ENCODE measurements at regions not wholly inside any gene's neighbourhood (a gene's known extent, or its start where the extent isn't known, plus 50 kb on each side); places are given as distances from the start of the nearest gene placed in this dataset.

DNA sequence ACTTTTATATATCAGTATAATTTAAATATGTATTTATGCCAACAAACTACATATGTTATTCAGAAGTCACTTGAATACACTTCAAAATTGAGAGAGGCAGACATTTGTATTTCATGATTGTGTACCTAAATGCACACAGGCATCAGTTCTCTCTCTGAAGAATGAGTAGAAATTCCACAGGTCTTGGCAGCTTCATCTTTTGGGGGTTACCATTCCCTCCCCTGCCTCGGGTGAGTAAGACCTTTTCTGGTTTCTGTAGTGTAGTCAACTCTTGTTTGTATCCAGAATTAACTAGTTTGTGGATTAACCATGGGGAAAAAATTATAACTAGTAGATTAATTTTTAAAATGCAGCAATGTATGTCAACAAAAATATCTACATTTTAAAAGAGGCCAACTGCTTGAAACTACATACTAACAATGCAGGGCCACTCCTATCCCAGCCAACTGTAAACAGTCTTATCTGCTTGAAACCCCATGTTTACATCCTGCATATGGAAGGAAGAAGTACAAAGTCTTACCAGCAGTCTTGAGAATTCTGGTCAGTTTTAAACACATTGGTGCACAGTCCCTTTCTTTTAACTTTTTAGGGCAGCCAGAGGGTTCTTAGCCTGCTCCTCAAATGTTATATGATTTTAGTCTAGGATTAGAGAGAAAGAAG lies 339.6 kb upstream of the KIF2A start:
- no peak for DNase-seq (ENCODE audit: low spot score)

DNA sequence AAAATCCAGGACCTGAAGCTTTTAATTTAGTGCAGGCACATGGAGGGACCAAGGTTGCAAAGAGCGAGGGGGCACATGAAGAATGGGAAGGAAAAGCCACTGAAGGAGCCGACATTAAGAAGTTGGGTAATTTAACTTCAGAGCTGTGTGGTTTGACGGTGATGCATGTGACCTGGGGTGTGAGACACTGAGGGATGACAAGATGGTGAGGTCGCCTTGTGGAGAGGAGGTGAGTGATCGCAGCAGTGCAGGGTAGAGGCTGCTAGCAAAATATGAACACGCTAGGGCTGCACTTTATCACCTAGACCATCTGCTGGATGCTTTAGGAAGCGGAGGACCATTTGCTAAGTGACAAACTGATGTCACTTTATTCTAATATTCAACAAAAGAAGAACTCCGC lies 339.0 kb upstream of the KIF2A start:
- DNase-seq (ENCODE audit: low spot score): no peak

DNA sequence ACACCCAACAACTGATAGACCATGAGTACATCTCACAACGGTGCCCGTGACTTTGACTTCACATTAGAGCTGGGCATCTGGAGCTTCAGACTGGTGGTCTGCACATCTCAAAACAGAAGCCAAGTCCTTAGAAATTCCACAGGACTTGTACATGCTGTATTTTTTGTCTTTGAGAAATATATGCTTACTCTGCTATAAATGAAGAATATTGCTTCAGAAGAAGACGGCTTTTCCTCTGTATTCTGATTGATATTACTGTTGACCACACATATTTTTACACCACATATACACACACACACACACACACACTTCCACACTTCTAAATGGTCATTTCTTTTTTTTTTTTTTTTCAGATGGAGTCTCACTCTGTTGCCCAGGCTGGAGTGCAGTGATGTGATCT lies 338.3 kb upstream of the KIF2A start:
- DNase-seq (ENCODE audit: low spot score): no peak

- DNase-seq (ENCODE audit: low spot score): no peak
Observed at GRCh38 chr5:61969347-61969746, 336.7 kb upstream of the KIF2A start.

GRCh38 chr5:61969755-61970154 lies 336.3 kb upstream of the KIF2A start:
- DNase-seq (ENCODE audit: low spot score): no peak

GRCh38 chr5:61970218-61970617 lies 335.8 kb upstream of the KIF2A start:
- no peak for DNase-seq (ENCODE audit: low spot score)

DNA sequence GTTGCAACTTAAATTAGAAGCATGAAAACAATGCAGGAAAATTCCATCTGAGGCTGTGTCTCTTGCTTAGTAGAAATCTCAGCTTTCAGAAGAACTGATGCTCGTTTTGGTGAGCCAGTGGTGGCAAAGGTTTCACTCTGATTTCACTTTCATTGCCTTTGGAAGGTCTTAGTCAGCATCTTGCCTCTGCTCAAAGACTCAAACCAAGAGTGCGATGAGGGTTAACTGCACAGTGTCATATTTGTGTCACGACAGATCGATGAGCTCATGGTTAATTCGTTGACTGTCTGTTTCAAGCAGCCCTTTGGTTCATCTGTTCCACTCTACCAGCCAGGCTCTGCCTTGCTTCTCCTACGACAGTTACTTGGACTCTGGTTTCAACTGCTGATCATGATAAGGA lies 331.3 kb upstream of the KIF2A start:
- DNase-seq (ENCODE audit: low spot score): no peak

DNA sequence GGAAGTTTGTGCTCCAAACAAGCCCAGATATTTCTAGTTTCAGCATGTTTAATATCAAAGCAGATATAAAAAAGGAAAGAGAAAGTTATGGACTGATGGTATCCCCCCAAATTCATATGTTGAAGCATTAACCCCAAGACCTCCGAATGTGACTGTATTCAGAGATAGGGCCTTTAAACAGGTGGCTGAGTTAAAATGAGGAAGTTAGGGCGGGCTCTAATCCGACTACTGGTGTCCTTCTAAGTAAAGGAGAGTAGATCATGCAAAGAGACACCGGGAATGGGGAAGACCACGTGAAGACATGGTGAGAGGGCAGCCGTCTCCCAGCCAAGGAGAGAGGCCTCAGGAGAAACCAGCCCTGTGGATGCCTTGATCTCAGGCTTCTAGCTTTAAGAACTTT lies 324.1 kb upstream of the KIF2A start:
- no peak for DNase-seq (ENCODE audit: low spot score)

GRCh38 chr5:61991430-61991829 lies 314.6 kb upstream of the KIF2A start:
- no peak for DNase-seq (ENCODE audit: low spot score)

DNA sequence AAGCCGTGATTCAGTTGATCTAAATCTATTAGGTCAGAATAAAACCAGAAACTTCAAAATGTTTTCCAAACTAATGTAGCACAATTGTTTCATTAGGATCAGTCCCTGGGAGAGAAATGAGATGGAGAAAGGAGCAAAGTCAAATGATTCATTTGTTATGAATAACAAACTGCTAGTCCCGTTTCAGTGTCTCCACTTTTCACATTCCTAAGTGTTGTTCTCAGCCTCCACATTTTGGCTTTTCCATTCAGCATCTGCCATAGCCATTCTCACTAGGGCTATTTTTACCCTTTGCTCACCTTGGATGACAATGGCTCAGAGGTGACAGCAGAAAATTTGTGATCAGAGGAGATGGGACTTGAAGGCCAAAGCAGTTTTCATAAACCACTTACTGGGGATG lies 314.1 kb upstream of the KIF2A start:
- DNase-seq (ENCODE audit: low spot score): no peak

GRCh38 chr5:61993295-61993927 lies 312.6 kb upstream of the KIF2A start:
- no peak for DNase-seq (ENCODE audit: low spot score)

- no peak for DNase-seq (ENCODE audit: low spot score)
Observed at GRCh38 chr5:61994171-61994570, 311.8 kb upstream of the KIF2A start.

- DNase-seq (ENCODE audit: low spot score): no peak
Observed at GRCh38 chr5:61995486-61995885, 310.5 kb upstream of the KIF2A start.

GRCh38 chr5:61999371-61999770 lies 306.6 kb upstream of the KIF2A start:
- DNase-seq (ENCODE audit: low spot score): no peak

DNA sequence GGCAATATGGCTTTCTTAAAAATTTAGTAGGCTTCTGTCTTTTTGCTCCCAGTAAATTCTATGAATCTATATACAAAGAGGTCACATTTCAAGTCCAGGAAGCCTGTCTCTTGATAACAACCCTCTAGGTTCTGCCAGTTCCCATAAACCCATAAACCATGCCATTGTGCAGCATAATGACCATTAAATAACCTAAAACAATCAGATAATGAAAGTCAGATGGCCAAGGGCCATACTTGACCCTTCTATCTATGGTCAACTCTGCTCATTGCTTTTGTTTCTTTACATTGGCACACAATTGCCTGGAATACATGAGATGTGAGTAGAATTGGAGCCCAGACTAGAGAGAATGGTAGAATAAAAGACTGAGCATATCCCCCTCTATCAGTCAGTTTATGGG lies 305.4 kb upstream of the KIF2A start:
- no peak for DNase-seq (ENCODE audit: low spot score)

- no peak for DNase-seq (ENCODE audit: low spot score)
Observed at GRCh38 chr5:62001640-62002039, 304.4 kb upstream of the KIF2A start.

DNA sequence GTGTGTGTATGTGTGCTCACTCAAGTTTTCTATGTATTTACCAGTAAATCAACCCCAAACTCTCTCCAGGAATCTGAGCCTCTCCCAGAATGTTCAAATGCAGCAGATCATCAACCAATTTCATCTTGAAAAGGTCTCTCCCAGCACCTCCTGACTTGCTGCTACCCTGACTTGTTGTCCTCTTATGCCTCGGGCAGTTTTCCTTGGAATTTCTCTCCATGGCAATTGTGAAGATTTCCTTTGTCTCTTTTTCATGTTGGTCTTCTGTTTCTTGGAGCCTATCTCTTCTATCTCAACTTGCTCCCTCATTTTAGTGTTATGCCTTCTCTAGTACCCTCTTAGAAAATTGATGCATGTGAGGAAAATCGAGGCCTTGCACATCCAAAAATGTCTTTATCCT lies 303.6 kb upstream of the KIF2A start:
- DNase-seq (ENCODE audit: low spot score): no peak

- no peak for DNase-seq (ENCODE audit: low spot score)
Observed at GRCh38 chr5:62005551-62005950, 300.5 kb upstream of the KIF2A start.

DNA sequence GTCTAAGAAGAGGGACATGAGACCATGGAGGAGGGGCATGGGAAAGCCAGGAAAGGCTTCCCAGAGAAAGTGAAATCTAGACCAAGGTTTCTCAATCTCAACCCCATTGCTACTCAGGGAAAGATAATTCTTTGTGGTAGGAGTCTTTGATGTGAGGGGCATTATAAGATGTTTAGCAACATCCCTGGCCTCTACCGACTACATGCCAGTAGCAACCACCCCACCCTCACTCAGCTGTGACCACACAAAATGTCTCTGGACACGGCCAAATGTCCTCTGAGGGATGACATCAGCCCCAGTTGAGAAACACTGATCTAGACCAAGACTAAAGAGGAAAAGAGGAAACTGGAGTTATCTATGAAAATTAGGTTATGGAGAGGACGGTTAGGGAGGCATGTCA lies 298.5 kb upstream of the KIF2A start:
- no peak for DNase-seq (ENCODE audit: low spot score)

GRCh38 chr5:62011089-62011664 lies 294.8 kb upstream of the KIF2A start:
- DNase-seq (ENCODE audit: low spot score): no peak

- no peak for DNase-seq (ENCODE audit: low spot score)
Observed at GRCh38 chr5:62017092-62017491, 288.9 kb upstream of the KIF2A start.

GRCh38 chr5:62029303-62029702 lies 276.7 kb upstream of the KIF2A start:
- no peak for DNase-seq (ENCODE audit: low spot score)

- no peak for DNase-seq (ENCODE audit: low spot score)
Observed at GRCh38 chr5:62030326-62030725, 275.7 kb upstream of the KIF2A start.

DNA sequence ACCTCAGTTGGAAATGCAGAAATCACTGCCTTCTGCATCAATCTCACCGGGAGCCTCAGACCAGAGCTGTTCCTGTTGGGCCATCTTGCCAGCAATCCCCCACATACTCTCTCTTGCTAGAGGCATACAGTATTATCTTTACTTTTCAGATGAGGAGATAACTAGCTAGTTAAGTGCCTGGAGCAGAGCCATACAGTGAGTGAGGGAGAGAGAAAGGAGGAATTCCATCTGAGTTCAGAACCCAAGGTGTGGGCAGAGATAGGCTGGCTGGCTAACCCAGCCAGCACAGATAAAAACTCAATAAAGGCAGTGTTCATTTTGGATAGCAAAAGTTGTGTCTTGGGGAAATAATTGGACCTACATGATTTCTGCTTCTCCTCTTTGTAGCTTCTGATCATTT lies 268.0 kb upstream of the KIF2A start:
- no peak for DNase-seq (ENCODE audit: low spot score)
